ENCODE measurements at regions not wholly inside any gene's neighbourhood (a gene's known extent, or its start where the extent isn't known, plus 50 kb on each side); places are given as distances from the start of the nearest gene placed in this dataset.

DNA sequence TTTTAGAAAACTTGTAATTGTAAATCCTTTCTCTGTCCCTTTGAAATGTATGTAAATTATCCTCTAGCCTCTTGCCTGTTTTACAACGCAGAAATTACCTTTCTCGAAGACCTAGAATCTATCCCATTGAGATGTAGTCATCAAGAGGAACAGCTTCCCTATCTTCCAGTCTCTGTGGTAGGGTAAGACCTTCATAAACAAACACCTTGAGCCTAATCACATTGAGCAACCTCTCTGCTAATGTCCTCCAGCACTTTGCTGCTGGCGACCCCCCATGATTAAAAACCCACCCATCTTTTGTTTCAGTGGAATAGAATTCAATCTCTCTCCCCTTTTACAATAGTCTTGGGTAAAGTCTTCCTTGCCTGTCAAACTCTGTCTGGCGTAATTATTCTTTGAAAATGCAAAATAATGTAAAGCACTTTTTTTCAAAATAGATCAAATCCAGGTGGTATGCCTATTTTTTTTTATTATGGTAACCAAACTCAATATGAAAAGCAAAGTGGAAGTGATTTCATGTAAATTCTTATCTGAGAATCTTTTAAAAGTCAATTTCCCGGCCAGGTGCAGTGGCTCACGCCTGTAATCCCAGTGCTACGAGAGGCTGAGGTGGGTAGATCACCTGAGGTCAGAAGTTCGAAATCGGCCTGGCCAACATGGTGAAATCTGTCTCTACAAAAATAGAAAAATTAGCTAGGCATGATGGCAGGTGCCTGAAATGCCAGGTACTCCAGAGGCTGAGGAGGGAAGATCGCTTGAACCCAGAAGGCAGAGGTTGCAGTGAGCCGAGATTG, 237.9 kb downstream of the GRXCR1 start:
- no peak overlapping the region for H3K4me3 ChIP-seq (replicated peaks in 1 of 3; ENCODE audit: insufficient read depth in 1 of 3, low read depth in 2 of 3, low read length in 3 of 3)
- in situ Hi-C loops (cut with HindIII; ENCODE audit: extremely low pct_ligation_motif_present, low pct_unique_long_range_greater_than_20kb) (loop anchor here (25.0 kb wide), 2 partner anchors 332 to 1507 kb away; no protein-coding TSS in a partner anchor), intact Hi-C loops (cut with micrococcal nuclease; ENCODE audit: unreplicated experiment) (loop anchor here (5.0 kb wide), 3 partner anchors 752 to 1362 kb away; no protein-coding TSS in a partner anchor)
- POLR2A ChIA-PET: no interaction called here
- CTCF ChIA-PET (ENCODE audit: low intra/inter-chr PET ratio, low total read pairs): no interaction called here
- H3K9ac ChIP-seq (ENCODE audit: insufficient read depth, low read depth, low read length): no peak overlapping the region
- DNase-seq (ENCODE audit: low spot score) (no peak), ATAC-seq (no peak), FAIRE-seq (no peak)
- H3K79me2 ChIP-seq (ENCODE audit: insufficient read depth, low read length): no peaks in the 10 kb centered on the region
- H3K4me2 ChIP-seq (ENCODE audit: low read depth, low read length): no peak overlapping the region; the same call in 1 of the 2 replicates
- no TSS peak for BruUV-seq (replicated peaks)
- TF ChIP-seq TSC22D2 (CRISPR knock-in tag; IDR thresholded peaks at IDR 0.05; ENCODE audit: borderline replicate concordance) (no peak), SP2 (CRISPR knock-in tag; IDR thresholded peaks at IDR 0.05) (no peak), PAF1 (CRISPR knock-in tag; IDR thresholded peaks at IDR 0.05) (no peak), ZNF274 (CRISPR knock-in tag; IDR thresholded peaks at IDR 0.05) (no peak), HDAC2 (CRISPR knock-in tag; IDR thresholded peaks at IDR 0.05) (no peak), ZBTB7A (CRISPR knock-in tag; IDR thresholded peaks at IDR 0.05) (no peak), ZNF180 (CRISPR knock-in tag; IDR thresholded peaks at IDR 0.05; ENCODE audit: borderline replicate concordance, low read depth) (no peak), RARA (CRISPR knock-in tag; IDR thresholded peaks at IDR 0.05) (no peak), LCORL (IDR thresholded peaks at IDR 0.05) (no peak), LCORL (CRISPR knock-in tag; IDR thresholded peaks at IDR 0.05) (no peak), ZNF772 (CRISPR knock-in tag; IDR thresholded peaks at IDR 0.05) (no peak), WIZ (CRISPR knock-in tag; IDR thresholded peaks at IDR 0.05) (no peak)
- TF ChIP-seq, protein P1, sequence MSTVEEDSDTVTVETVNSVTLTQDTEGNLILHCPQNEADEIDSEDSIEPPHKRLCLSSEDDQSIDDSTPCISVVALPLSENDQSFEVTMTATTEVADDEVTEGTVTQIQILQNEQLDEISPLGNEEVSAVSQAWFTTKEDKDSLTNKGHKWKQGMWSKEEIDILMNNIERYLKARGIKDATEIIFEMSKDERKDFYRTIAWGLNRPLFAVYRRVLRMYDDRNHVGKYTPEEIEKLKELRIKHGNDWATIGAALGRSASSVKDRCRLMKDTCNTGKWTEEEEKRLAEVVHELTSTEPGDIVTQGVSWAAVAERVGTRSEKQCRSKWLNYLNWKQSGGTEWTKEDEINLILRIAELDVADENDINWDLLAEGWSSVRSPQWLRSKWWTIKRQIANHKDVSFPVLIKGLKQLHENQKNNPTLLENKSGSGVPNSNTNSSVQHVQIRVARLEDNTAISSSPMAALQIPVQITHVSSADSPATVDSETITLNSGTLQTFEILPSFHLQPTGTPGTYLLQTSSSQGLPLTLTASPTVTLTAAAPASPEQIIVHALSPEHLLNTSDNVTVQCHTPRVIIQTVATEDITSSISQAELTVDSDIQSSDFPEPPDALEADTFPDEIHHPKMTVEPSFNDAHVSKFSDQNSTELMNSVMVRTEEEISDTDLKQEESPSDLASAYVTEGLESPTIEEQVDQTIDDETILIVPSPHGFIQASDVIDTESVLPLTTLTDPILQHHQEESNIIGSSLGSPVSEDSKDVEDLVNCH (CRISPR knock-in tag; IDR thresholded peaks at IDR 0.05): no peak
- TF ChIP-seq, protein P2, sequence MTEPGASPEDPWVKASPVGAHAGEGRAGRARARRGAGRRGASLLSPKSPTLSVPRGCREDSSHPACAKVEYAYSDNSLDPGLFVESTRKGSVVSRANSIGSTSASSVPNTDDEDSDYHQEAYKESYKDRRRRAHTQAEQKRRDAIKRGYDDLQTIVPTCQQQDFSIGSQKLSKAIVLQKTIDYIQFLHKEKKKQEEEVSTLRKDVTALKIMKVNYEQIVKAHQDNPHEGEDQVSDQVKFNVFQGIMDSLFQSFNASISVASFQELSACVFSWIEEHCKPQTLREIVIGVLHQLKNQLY (CRISPR knock-in tag; IDR thresholded peaks at IDR 0.05): no peak
- TF ChIP-seq, protein P3, sequence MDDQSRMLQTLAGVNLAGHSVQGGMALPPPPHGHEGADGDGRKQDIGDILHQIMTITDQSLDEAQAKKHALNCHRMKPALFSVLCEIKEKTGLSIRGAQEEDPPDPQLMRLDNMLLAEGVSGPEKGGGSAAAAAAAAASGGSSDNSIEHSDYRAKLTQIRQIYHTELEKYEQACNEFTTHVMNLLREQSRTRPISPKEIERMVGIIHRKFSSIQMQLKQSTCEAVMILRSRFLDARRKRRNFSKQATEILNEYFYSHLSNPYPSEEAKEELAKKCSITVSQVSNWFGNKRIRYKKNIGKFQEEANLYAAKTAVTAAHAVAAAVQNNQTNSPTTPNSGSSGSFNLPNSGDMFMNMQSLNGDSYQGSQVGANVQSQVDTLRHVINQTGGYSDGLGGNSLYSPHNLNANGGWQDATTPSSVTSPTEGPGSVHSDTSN (CRISPR knock-in tag; IDR thresholded peaks at IDR 0.05; ENCODE audit: borderline replicate concordance): no peak
- TF ChIP-seq, protein P4, sequence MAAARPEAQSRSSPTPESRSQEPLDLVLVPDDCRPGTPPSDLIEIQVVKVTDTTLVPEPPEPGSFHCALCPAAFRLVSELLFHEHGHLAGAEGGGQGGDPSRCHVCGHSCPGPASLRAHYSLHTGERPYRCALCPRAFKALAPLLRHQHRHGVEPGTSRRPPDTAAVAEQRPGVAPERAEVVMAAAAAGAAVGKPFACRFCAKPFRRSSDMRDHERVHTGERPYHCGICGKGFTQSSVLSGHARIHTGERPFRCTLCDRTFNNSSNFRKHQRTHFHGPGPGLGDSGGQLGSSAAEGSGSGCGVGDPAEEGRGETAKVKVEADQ (CRISPR knock-in tag; IDR thresholded peaks at IDR 0.05; ENCODE audit: borderline replicate concordance): no peak
- H3K4me1 ChIP-seq (ENCODE audit: insufficient read depth, low read length): no peaks in the 10 kb centered on the region
- no peak overlapping the region for H3K27ac ChIP-seq (ENCODE audit: extremely low read length, insufficient read depth, low read length)
- H3K9me3 ChIP-seq (ENCODE audit: low read length): no peaks in the 10 kb centered on the region
- no peak overlapping the region for H2AFZ ChIP-seq (ENCODE audit: low read length)
- H4K20me1 ChIP-seq (ENCODE audit: insufficient read depth, low read length): no peaks in the 10 kb centered on the region
- H3K36me3 ChIP-seq (replicated peaks in 1 of 2; ENCODE audit: control insufficient read depth in 1 of 2, insufficient read depth in 2 of 2, low read length in 2 of 2): no peaks in the 10 kb centered on the region
- no peaks in the 10 kb centered on the region for H3K27me3 ChIP-seq (ENCODE audit: control insufficient read depth in 1 of 2, insufficient read depth in 2 of 2, low read length in 2 of 2)
- WGBS (ENCODE audit: low lambda C conversion rate): 12% methylated on average over 11 of the region's 11 CpGs

Data from HepG2 (cell line).